ENCODE measurements at regions not wholly inside any gene's neighbourhood (a gene's known extent, or its start where the extent isn't known, plus 50 kb on each side); places are given as distances from the start of the nearest gene placed in this dataset.

GRCh38 chr15:96728591-96728990, 398.1 kb downstream of the NR2F2 start:
- no peak for TF ChIP-seq SUZ12 (IDR thresholded peaks at IDR 0.05; ENCODE audit: extremely low read depth, insufficient read depth, insufficient read length)
- no peak for TF ChIP-seq ZNF274 (IDR thresholded peaks at IDR 0.05; ENCODE audit: low read depth, low read length)
- TF ChIP-seq YY1 (IDR thresholded peaks at IDR 0.05; ENCODE audit: insufficient read depth, insufficient read length) = no peak
